ENCODE measurements at regions not wholly inside any gene's neighbourhood (a gene's known extent, or its start where the extent isn't known, plus 50 kb on each side); places are given as distances from the start of the nearest gene placed in this dataset.

GRCh38 chr6:119586250-119586882 is 236.8 kb upstream of the MAN1A1 start:
- no peak for DNase-seq
- Mint-ChIP-seq H3K36me3 (ENCODE audit: low read depth) (no peaks in the 10 kb centered on the region), H3K27ac (no peak overlapping the region), H3K27me3 (peaks cover 11% of the 10 kb centered on the region), H3K9me3 (no peaks in the 10 kb centered on the region), H3K4me3 (no peak overlapping the region), H3K4me1 (no peaks in the 10 kb centered on the region)
- CTCF ChIA-PET: no interaction called here
- POLR2A ChIA-PET: no interaction called here

DNA sequence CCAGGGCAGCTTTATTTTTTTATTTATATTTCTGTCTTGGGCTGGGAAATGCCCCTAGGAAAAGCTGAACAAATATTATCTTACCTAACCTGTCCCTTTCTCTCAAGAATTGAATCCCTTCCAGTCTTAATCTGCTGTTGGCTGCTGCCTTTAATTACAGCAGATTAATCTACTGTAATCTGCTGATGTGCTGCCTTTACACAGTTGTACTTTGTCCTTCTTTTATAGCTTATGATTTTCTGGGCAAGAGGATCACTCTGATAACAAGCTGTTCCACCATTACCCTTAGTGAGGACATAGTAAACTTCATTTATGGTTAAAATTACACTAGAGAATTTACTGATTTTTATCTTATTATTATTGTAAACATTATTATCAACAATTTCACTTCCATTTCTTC is 234.5 kb upstream of the MAN1A1 start:
- Mint-ChIP-seq H3K27ac (no peak overlapping the region), H3K27me3 (peaks cover 4% of the 10 kb centered on the region), H3K4me3 (no peak overlapping the region), H3K9me3 (no peaks in the 10 kb centered on the region), H3K4me1 (no peaks in the 10 kb centered on the region), H3K36me3 (ENCODE audit: low read depth) (no peaks in the 10 kb centered on the region)
- ChIA-PET CTCF (interaction anchor here (1.0 kb wide), 1 partner anchor 32 kb away, joined by 3 read pairs; no protein-coding TSS in a partner anchor), POLR2A (no interaction called here)
- no peak for DNase-seq

DNA sequence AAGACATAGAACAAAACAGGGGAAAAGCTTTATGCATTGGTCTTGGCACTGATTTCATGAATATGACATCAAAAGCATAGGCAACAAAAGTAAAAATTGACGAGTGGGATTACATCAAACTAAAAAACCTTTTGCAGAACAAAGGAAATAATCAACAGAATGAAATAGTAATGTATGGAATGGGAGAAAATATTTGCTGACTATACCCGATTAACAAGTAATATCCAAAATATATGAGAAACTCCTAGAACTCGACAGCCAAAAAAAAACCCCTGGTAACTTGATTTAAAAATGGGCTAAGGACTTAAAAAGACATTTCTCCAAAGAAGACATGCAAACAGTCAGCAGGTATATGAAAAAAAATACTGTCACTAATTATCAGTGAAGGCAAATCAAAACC is 231.7 kb upstream of the MAN1A1 start:
- CTCF ChIA-PET: no interaction called here
- H3K9me3 Mint-ChIP-seq: peaks cover 8% of the 10 kb centered on the region
- POLR2A ChIA-PET: no interaction called here

DNA sequence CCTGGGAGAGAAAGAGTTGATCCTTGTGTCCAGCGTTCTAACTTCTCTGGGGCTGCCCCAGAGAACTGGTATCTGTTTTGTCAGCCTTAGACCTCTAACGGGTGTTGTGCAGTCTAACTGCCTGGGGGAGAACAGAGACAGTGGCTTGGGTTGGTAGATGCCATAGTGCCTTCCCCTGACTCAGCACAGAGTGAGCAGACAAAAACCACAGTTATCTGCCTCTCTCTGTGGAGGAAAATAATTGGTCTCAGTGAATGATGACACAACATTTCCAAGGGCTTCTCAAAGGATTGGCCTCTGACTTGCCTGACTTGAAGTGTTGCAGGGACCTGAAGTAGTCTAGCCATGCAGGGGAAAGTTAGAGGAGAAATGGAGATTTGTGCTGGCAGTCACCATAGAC is 226.2 kb upstream of the MAN1A1 start:
- CTCF ChIA-PET: no interaction called here
- peaks cover 8% of the 10 kb centered on the region for H3K27me3 Mint-ChIP-seq
- DNase-seq: no peak
- H3K4me3 Mint-ChIP-seq: no peak overlapping the region
- H3K36me3 Mint-ChIP-seq (ENCODE audit: low read depth): no peaks in the 10 kb centered on the region
- POLR2A ChIA-PET: no interaction called here
- no peak overlapping the region for H3K27ac Mint-ChIP-seq
- no peaks in the 10 kb centered on the region for H3K4me1 Mint-ChIP-seq
- H3K9me3 Mint-ChIP-seq: peaks cover 8% of the 10 kb centered on the region

More for the DNA sequence above, 231.7 kb upstream of the MAN1A1 start:
- Mint-ChIP-seq H3K27me3 (peaks cover 8% of the 10 kb centered on the region), H3K27ac (no peak overlapping the region), H3K4me3 (no peak overlapping the region), H3K36me3 (ENCODE audit: low read depth) (no peaks in the 10 kb centered on the region), H3K4me1 (no peaks in the 10 kb centered on the region)
- DNase-seq: no peak

GRCh38 chr6:119568580-119568979 is 219.0 kb upstream of the MAN1A1 start:
- Mint-ChIP-seq H3K4me3 (no peak overlapping the region), H3K27me3 (no peaks in the 10 kb centered on the region), H3K27ac (no peak overlapping the region), H3K9me3 (no peaks in the 10 kb centered on the region), H3K4me1 (no peaks in the 10 kb centered on the region), H3K36me3 (ENCODE audit: low read depth) (no peaks in the 10 kb centered on the region)
- POLR2A ChIA-PET: no interaction called here
- CTCF ChIA-PET: no interaction called here
- DNase-seq: no peak

DNA sequence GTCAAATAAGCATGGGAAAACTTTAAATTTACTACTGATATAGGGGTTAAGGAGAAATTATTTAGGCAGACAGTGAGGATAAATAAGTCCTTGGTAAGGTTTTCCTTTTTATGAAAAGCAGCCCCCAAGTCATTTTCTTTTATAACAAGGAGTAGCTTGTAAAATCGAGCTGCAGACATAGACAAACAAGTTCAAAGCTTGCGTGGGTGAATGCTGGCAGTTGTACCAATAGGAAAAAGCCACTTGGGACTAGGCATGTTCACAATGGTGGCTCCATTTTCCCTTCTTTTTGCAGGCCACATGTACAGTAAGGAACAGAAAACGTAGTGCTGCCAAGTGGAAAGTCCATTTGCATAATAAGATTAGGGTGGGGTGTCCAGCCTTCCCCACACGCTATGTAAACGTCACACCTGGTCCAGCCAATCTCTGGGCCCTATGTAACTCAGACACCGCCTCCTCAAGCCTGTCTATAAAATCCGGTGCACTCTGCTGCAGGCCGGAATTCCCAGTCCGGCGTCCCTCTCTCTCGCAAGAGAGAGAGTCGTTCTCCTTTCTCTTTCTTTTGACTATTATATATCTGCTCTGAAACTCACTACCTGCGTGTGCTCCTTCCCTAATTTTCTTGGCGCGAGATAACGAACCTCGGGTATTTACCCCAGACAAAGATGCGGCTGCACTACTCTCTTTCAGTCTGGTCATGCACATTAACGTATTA is 217.1 kb upstream of the MAN1A1 start:
- ChIA-PET CTCF (no interaction called here), POLR2A (no interaction called here)
- Mint-ChIP-seq H3K9me3 (no peaks in the 10 kb centered on the region), H3K36me3 (ENCODE audit: low read depth) (no peaks in the 10 kb centered on the region), H3K27ac (no peak overlapping the region), H3K4me3 (no peak overlapping the region), H3K4me1 (no peaks in the 10 kb centered on the region), H3K27me3 (no peaks in the 10 kb centered on the region)
- DNase-seq: no peak

- DNase-seq: no peak
- POLR2A ChIA-PET: no interaction called here
- CTCF ChIA-PET: no interaction called here
- no peaks in the 10 kb centered on the region for H3K4me1 Mint-ChIP-seq
- H3K36me3 Mint-ChIP-seq (ENCODE audit: low read depth): no peaks in the 10 kb centered on the region
- H3K27ac Mint-ChIP-seq: no peak overlapping the region
- H3K9me3 Mint-ChIP-seq: no peaks in the 10 kb centered on the region
- no peak overlapping the region for H3K4me3 Mint-ChIP-seq
- no peaks in the 10 kb centered on the region for H3K27me3 Mint-ChIP-seq
These were observed 216.3 kb upstream of the MAN1A1 start for GRCh38 chr6:119565893-119566292.

DNA sequence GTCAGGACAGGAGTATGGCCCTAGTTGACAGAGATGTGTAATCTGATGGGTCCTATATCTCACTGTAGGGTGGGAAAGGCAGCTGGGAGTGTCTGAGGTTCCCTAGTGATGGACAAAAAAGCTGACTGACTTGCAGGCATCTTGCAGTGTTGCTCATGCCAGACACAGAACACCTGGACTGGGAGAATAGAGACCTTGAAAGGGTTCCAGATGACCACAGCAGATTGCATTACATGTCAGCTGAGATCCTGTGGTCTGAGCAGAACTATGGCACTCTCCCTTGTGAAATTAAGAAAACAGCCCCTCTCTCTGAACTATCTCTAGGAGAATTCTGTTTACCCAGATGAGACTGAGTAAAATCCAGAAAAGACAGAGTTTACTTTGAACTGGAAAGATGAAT is 212.6 kb upstream of the MAN1A1 start:
- ChIA-PET CTCF (no interaction called here), POLR2A (no interaction called here)
- Mint-ChIP-seq H3K4me1 (no peaks in the 10 kb centered on the region), H3K27me3 (peaks cover 3% of the 10 kb centered on the region), H3K4me3 (no peak overlapping the region), H3K36me3 (ENCODE audit: low read depth) (no peaks in the 10 kb centered on the region), H3K27ac (no peak overlapping the region), H3K9me3 (no peaks in the 10 kb centered on the region)
- DNase-seq: no peak

DNA sequence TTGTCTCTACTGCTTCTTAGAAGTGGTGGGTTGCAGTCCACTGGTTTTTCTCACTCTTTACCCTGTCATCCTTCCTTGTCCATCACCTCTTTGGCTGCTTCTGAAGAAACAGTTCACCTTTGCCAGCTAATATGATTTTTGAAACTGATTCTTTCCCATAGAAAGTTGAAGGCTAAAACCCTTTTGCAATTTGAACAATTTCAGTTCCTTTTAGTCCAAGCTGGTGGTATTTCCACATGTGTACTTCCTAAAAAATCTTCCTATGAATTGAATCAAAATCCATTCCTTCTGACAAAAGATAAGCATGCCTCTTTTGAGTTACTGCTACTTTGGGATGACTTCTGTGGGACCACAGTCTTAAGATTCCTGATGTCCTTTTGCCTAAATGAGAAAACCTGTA is 210.0 kb upstream of the MAN1A1 start:
- Mint-ChIP-seq H3K27ac (no peak overlapping the region), H3K36me3 (ENCODE audit: low read depth) (no peaks in the 10 kb centered on the region), H3K4me1 (no peaks in the 10 kb centered on the region), H3K9me3 (no peaks in the 10 kb centered on the region), H3K4me3 (no peak overlapping the region), H3K27me3 (peaks cover 3% of the 10 kb centered on the region)
- DNase-seq: no peak
- POLR2A ChIA-PET: no interaction called here
- CTCF ChIA-PET: no interaction called here

- no peaks in the 10 kb centered on the region for H3K36me3 Mint-ChIP-seq (ENCODE audit: low read depth)
- H3K4me1 Mint-ChIP-seq: no peaks in the 10 kb centered on the region
- H3K4me3 Mint-ChIP-seq: no peak overlapping the region
- no peak overlapping the region for H3K27ac Mint-ChIP-seq
- DNase-seq: no peak
- POLR2A ChIA-PET: no interaction called here
- CTCF ChIA-PET: interaction anchor here (1.2 kb wide), 1 partner anchor 9 kb away, joined by 3 read pairs; no protein-coding TSS in a partner anchor
- H3K27me3 Mint-ChIP-seq: peaks cover 5% of the 10 kb centered on the region
- H3K9me3 Mint-ChIP-seq: no peaks in the 10 kb centered on the region
These were observed 207.7 kb upstream of the MAN1A1 start for GRCh38 chr6:119557239-119557638.

DNA sequence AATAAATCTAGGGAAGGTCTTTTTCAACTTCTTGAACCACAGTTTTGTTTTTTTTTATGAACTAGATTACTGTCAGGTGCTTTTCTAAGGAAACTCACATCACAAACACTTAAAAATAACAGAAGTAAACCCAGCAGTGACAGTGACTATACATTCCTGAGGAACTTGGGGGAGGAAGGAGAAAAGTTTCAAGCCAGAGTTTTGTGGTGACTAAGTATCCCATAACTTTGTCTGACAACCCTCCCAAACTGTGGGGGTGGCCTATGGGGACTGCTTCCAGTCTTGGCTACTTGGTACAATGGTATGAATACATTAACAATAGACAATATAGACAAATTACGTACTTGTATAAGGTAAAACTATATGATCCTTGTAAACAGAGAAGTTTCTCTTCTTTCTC is 202.5 kb upstream of the MAN1A1 start:
- no peaks in the 10 kb centered on the region for H3K9me3 Mint-ChIP-seq
- no peak overlapping the region for H3K4me3 Mint-ChIP-seq
- no peak overlapping the region for H3K27ac Mint-ChIP-seq
- no peaks in the 10 kb centered on the region for H3K36me3 Mint-ChIP-seq (ENCODE audit: low read depth)
- DNase-seq: no peak
- H3K4me1 Mint-ChIP-seq: no peaks in the 10 kb centered on the region
- ChIA-PET POLR2A (no interaction called here), CTCF (no interaction called here)
- H3K27me3 Mint-ChIP-seq: peaks cover 2% of the 10 kb centered on the region

- Mint-ChIP-seq H3K36me3 (ENCODE audit: low read depth) (no peaks in the 10 kb centered on the region), H3K27me3 (peaks cover 3% of the 10 kb centered on the region), H3K27ac (no peak overlapping the region), H3K9me3 (no peaks in the 10 kb centered on the region), H3K4me1 (no peaks in the 10 kb centered on the region), H3K4me3 (no peak overlapping the region)
- CTCF ChIA-PET: interaction anchor here (1.4 kb wide), 1 partner anchor 10 kb away, joined by 3 read pairs; no protein-coding TSS in a partner anchor
- POLR2A ChIA-PET: no interaction called here
- no peak for DNase-seq
These were observed 197.5 kb upstream of the MAN1A1 start for GRCh38 chr6:119547024-119547423.

GRCh38 chr6:119545245-119545644 is 195.7 kb upstream of the MAN1A1 start:
- no peaks in the 10 kb centered on the region for H3K36me3 Mint-ChIP-seq (ENCODE audit: low read depth)
- no peak overlapping the region for H3K27ac Mint-ChIP-seq
- no peaks in the 10 kb centered on the region for H3K4me1 Mint-ChIP-seq
- H3K4me3 Mint-ChIP-seq: no peak overlapping the region
- no peaks in the 10 kb centered on the region for H3K9me3 Mint-ChIP-seq
- ChIA-PET CTCF (no interaction called here), POLR2A (no interaction called here)
- DNase-seq: no peak
- peaks cover 3% of the 10 kb centered on the region for H3K27me3 Mint-ChIP-seq
